Esophagus muscularis mucosa (tissue), 4 donors: ENCODE measurements at regions not wholly inside any gene's neighbourhood (a gene's known extent, or its start where the extent isn't known, plus 50 kb on each side); places are given as distances from the start of the nearest gene placed in this dataset.

ENCODE experiments used
- DNase-seq: peaks from one replicate; pipeline ENCODE4 v3.0.0-alpha.2; 2017; ENCODE audit errors: extremely low spot score
- H3K27ac ChIP-seq, 4 donors: fragments of 200-600 bp; sonication (generic); replicated peaks in 1 of 4; 1 replicate in 3 of 4; 2 replicates in 1 of 4; pipeline ENCODE4 v1.5.1; 2016 to 2019; ENCODE audit warnings: mild to moderate bottlenecking in 1 of 4
- H3K27me3 ChIP-seq, 4 donors: fragments of 200-600 bp; sonication (generic); one replicate each; pipeline versions ENCODE4 v1.5.1 to v1.6.0; 2016 to 2019
- H3K36me3 ChIP-seq, 4 donors: fragments of 200-600 bp; sonication (generic); one replicate each; pipeline ENCODE4 v1.5.1; 2016 to 2019
- H3K4me1 ChIP-seq, 4 donors: fragments of 200-600 bp; sonication (generic); one replicate each; pipeline ENCODE4 v1.5.1; 2016 to 2019
- H3K4me3 ChIP-seq, 4 donors: fragments of 200-600 bp; sonication (generic); 1 replicate in 2 of 4; 2 replicates in 2 of 4; pipeline ENCODE4 v1.5.1; 2016 to 2019; ENCODE audit warnings: mild to moderate bottlenecking in 4 of 4, moderate library complexity in 1 of 4
- H3K9me3 ChIP-seq, 4 donors: fragments of 200-600 bp; sonication (generic); 1 replicate in 3 of 4; 2 replicates in 1 of 4; pipeline ENCODE4 v1.5.1; 2016 to 2019
- CTCF ChIP-seq, 3 experiments: fragments of 200-600 bp in 2 of 3; fragments of 450-650 bp in 1 of 3; sonication (generic) in 2 of 3; IDR thresholded peaks; one replicate each; pipeline ENCODE4 v1.5.1; 2017 to 2019; ENCODE audit warnings: antibody characterized with exemption in 3 of 3, mild to moderate bottlenecking in 2 of 3, moderate library complexity in 1 of 3
- EP300 ChIP-seq: sonication (generic); formaldehyde crosslinking; IDR thresholded peaks from one replicate; pipeline ENCODE4 v1.6.1; 2017; ENCODE audit warnings: antibody characterized with exemption
- POLR2A ChIP-seq: fragments of 450-650 bp; IDR thresholded peaks from one replicate; pipeline ENCODE4 v1.6.1; 2017; ENCODE audit warnings: antibody characterized with exemption, moderate library complexity, mild to moderate bottlenecking, low read depth
- POLR2AphosphoS5 ChIP-seq, 2 donors: sonication (generic); formaldehyde crosslinking; IDR thresholded peaks; one replicate each; pipeline ENCODE4 v1.6.1; 2017; ENCODE audit warnings: antibody characterized with exemption in 2 of 2
- WGBS: methylation state at CpG from one replicate; pipeline ENCODE4 v1.1.5; 2018; 5-methylcytosine and 5-hydroxymethylcytosine counted together
- intact Hi-C: fragments of 100-400 bp; cut with DNase I; formaldehyde crosslinking; loops from one replicate; pipeline ENCODE4 v1.15.1; 2023

- no peaks in the 10 kb centered on the region for H3K4me1 ChIP-seq
- peak; percentile 90 for DNase-seq
- no peaks in the 10 kb centered on the region for H3K9me3 ChIP-seq
- intact Hi-C loops, result no loop called here
- H3K36me3 ChIP-seq, result no peaks in the 10 kb centered on the region
- no peak overlapping the region for H3K27ac ChIP-seq
- no peak overlapping the region for H3K4me3 ChIP-seq
- 43% methylated on average over 2 of the region's 2 CpGs for WGBS
- H3K27me3 ChIP-seq, result peaks cover 0 to 67% (median 0%) of the 10 kb centered on the region in 4 donors
- TF ChIP-seq CTCF (IDR thresholded peaks at IDR 0.05) (no peak), EP300 (no peak), POLR2AphosphoS5 (IDR thresholded peaks at IDR 0.05) (no peak), POLR2A (no peak)
Measured at GRCh38 chr14:106208794-106209193, 682.4 kb downstream of the TMEM121 start.

GRCh38 chr14:106209755-106210154 lies 683.4 kb downstream of the TMEM121 start:
- Histone ChIP-seq H3K9me3 (no peaks in the 10 kb centered on the region), H3K4me3 (no peak overlapping the region), H3K27ac (no peak overlapping the region), H3K4me1 (no peaks in the 10 kb centered on the region), H3K36me3 (no peaks in the 10 kb centered on the region), H3K27me3 (peaks cover 0 to 61% (median 0%) of the 10 kb centered on the region in 4 donors)
- 62% methylated on average over 6 of the region's 7 CpGs for WGBS
- no peak for TF ChIP-seq EP300
- no peak for TF ChIP-seq POLR2AphosphoS5 (IDR thresholded peaks at IDR 0.05)
- intact Hi-C loops, result no loop called here
- peak; percentile 83 for DNase-seq

GRCh38 chr14:106210650-106211049 lies 684.3 kb downstream of the TMEM121 start:
- WGBS, result 32% methylated on average over 7 of the region's 7 CpGs
- TF ChIP-seq POLR2A (no peak), CTCF (IDR thresholded peaks at IDR 0.05) (no peak), EP300 (no peak), POLR2AphosphoS5 (IDR thresholded peaks at IDR 0.05) (no peak)
- H3K27me3 ChIP-seq, result peaks cover 0 to 52% (median 0%) of the 10 kb centered on the region in 4 donors

GRCh38 chr14:106211334-106211900 lies 685.0 kb downstream of the TMEM121 start:
- no peaks in the 10 kb centered on the region for H3K36me3 ChIP-seq
- peak; percentile 66 for DNase-seq
- no peak overlapping the region for H3K27ac ChIP-seq
- H3K4me1 ChIP-seq, result no peaks in the 10 kb centered on the region
- intact Hi-C loops, result no loop called here
- H3K4me3 ChIP-seq, result no peak overlapping the region
- no peaks in the 10 kb centered on the region for H3K9me3 ChIP-seq
- no peak for TF ChIP-seq CTCF (IDR thresholded peaks at IDR 0.05)
- no peak for TF ChIP-seq POLR2AphosphoS5 (IDR thresholded peaks at IDR 0.05)
- no peak for TF ChIP-seq EP300
- no peak for TF ChIP-seq POLR2A
- H3K27me3 ChIP-seq, result peaks cover 0 to 47% (median 0%) of the 10 kb centered on the region in 4 donors
- WGBS, result 53% methylated on average over 7 of the region's 7 CpGs

More at GRCh38 chr14:106210650-106211049, 684.3 kb downstream of the TMEM121 start:
- H3K36me3 ChIP-seq, result no peaks in the 10 kb centered on the region
- H3K4me3 ChIP-seq, result no peak overlapping the region
- DNase-seq, result peak; percentile 87
- H3K4me1 ChIP-seq, result no peaks in the 10 kb centered on the region
- H3K9me3 ChIP-seq, result no peaks in the 10 kb centered on the region
- no peak overlapping the region for H3K27ac ChIP-seq
- intact Hi-C loops, result no loop called here

GRCh38 chr14:106215229-106215628 lies 688.8 kb downstream of the TMEM121 start:
- no peaks in the 10 kb centered on the region for H3K9me3 ChIP-seq
- H3K27ac ChIP-seq, result no peak overlapping the region
- peaks cover 0 to 37% (median 0%) of the 10 kb centered on the region in 4 donors for H3K27me3 ChIP-seq
- H3K36me3 ChIP-seq, result no peaks in the 10 kb centered on the region
- 22% methylated on average over 2 of the region's 2 CpGs for WGBS
- H3K4me1 ChIP-seq, result no peaks in the 10 kb centered on the region
- intact Hi-C loops, result no loop called here
- H3K4me3 ChIP-seq, result no peak overlapping the region
- no peak for DNase-seq
- TF ChIP-seq CTCF (IDR thresholded peaks at IDR 0.05), result no peak
- TF ChIP-seq POLR2AphosphoS5 (IDR thresholded peaks at IDR 0.05), result no peak
- no peak for TF ChIP-seq EP300
- TF ChIP-seq POLR2A, result no peak
